OCI-LY3 (cell line): ENCODE measurements at regions not wholly inside any gene's neighbourhood (a gene's known extent, or its start where the extent isn't known, plus 50 kb on each side); places are given as distances from the start of the nearest gene placed in this dataset.

Source experiments
- EZH2phosphoT487 ChIP-seq: fragments of 200-600 bp; shearing (Covaris generic); IDR thresholded peaks from 2 replicates; pipeline ENCODE4 v1.6.1; 2018; ENCODE audit warnings: antibody characterized with exemption, mixed run types, low read depth
- TF ChIP-seq, protein P1 (sequence below): fragments of 200-600, 300-600 bp; sonication (generic); IDR thresholded peaks from 2 replicates; pipeline ENCODE4 v1.5.1; 2014; ENCODE audit warnings: antibody characterized with exemption, low read length, low read depth

DNA sequence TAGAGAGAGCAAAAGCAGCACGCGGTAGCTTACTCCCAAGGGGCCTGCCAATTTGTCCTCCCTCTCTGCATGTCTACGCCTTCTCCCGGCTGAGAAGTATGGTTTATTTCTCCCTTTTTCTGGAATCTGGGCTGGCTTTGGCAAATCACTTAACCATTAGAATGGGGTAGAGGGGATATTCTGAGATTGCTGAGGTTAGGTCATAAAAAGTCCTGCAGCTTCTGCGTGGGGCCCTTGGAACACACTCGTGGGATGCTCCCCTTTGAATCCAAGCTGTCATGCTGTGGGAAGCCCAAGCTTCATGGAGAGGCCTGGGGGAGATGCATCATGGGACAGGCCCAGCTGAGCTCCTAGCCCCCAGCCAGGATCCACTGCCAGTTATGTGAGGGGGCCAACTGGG lies 403.6 kb upstream of the MAF start:
- TF ChIP-seq, protein P1, sequence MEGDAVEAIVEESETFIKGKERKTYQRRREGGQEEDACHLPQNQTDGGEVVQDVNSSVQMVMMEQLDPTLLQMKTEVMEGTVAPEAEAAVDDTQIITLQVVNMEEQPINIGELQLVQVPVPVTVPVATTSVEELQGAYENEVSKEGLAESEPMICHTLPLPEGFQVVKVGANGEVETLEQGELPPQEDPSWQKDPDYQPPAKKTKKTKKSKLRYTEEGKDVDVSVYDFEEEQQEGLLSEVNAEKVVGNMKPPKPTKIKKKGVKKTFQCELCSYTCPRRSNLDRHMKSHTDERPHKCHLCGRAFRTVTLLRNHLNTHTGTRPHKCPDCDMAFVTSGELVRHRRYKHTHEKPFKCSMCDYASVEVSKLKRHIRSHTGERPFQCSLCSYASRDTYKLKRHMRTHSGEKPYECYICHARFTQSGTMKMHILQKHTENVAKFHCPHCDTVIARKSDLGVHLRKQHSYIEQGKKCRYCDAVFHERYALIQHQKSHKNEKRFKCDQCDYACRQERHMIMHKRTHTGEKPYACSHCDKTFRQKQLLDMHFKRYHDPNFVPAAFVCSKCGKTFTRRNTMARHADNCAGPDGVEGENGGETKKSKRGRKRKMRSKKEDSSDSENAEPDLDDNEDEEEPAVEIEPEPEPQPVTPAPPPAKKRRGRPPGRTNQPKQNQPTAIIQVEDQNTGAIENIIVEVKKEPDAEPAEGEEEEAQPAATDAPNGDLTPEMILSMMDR: no peak
- TF ChIP-seq EZH2phosphoT487: no peak
